Lower lobe of right lung (tissue), 2 donors: ENCODE measurements at regions not wholly inside any gene's neighbourhood (a gene's known extent, or its start where the extent isn't known, plus 50 kb on each side); places are given as distances from the start of the nearest gene placed in this dataset.

Experiments
- ATAC-seq, 2 donors: fragments of 200-7000 bp; cut with Tn5 transposase; one replicate each; pipeline ENCODE4 v1.9.1; 2020 to 2022; ENCODE audit warnings: mild to moderate bottlenecking in 2 of 2, moderate library complexity in 2 of 2
- DNase-seq: peaks from one replicate; pipeline ENCODE4 v3.0.0-alpha.2; 2020
- H3K27ac ChIP-seq: fragments of 200-600 bp; one replicate; pipeline ENCODE4 v1.8.0; 2022
- H3K27me3 ChIP-seq: fragments of 200-600 bp; one replicate; pipeline ENCODE4 v1.8.0; 2022; ENCODE audit warnings: low read depth
- H3K36me3 ChIP-seq: fragments of 200-600 bp; one replicate; pipeline ENCODE4 v1.8.0; 2022; ENCODE audit warnings: mild to moderate bottlenecking
- H3K4me1 ChIP-seq: fragments of 200-600 bp; one replicate; pipeline ENCODE4 v1.8.0; 2022
- H3K4me3 ChIP-seq: fragments of 200-600 bp; one replicate; pipeline ENCODE4 v1.8.0; 2022; ENCODE audit warnings: mild to moderate bottlenecking
- H3K9me3 ChIP-seq: fragments of 200-600 bp; one replicate; pipeline ENCODE4 v1.8.0; 2022
- CTCF ChIP-seq: fragments of 200-600 bp; IDR thresholded peaks from one replicate; pipeline ENCODE4 v1.8.0; 2022; ENCODE audit warnings: antibody characterized with exemption, mild to moderate bottlenecking
- intact Hi-C: fragments of 100-400 bp; cut with DNase I; formaldehyde crosslinking; loops from one replicate; pipeline ENCODE4 v1.11.0; 2022
- donor health status: DM: no; HTN: yes; CAD: no; lungs with severe emphysema.

- Histone ChIP-seq H3K4me3 (no peak overlapping the region), H3K27me3 (no peaks in the 10 kb centered on the region), H3K27ac (no peak overlapping the region), H3K9me3 (no peaks in the 10 kb centered on the region), H3K36me3 (no peaks in the 10 kb centered on the region), H3K4me1 (no peaks in the 10 kb centered on the region)
- no peak for ATAC-seq
- no peak for DNase-seq
- TF ChIP-seq CTCF = no peak
- intact Hi-C loops = no loop called here
Measured at GRCh38 chr6:82712389-82712788, 348.8 kb downstream of the TPBG start.

DNA sequence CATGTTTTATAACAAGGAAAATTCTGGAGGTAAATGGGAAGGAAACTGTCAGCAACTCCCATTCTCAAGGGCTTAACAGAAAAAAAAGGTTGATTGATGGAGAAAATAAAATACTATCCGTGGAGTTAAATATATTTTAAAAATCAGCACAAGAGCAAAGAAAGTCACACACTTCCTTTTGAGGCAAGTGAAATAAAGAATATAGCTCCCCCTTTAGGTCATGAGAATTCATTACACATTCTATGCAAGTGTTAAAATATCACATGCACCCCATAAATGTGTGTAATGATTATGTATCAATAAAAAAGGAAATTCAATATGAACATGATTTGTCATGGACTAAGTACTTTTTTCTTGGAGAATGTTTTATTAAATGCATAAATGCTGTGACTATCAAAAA, 349.2 kb downstream of the TPBG start:
- peak; percentile 29 for TF ChIP-seq CTCF
- Histone ChIP-seq H3K27ac (no peak overlapping the region), H3K9me3 (no peaks in the 10 kb centered on the region), H3K4me1 (no peaks in the 10 kb centered on the region), H3K27me3 (no peaks in the 10 kb centered on the region), H3K4me3 (no peak overlapping the region), H3K36me3 (no peaks in the 10 kb centered on the region)
- DNase-seq = no peak
- intact Hi-C loops = no loop called here
- ATAC-seq = no peak

GRCh38 chr6:82720992-82721391, 344.6 kb downstream of the UBE3D start:
- Histone ChIP-seq H3K4me1 (no peaks in the 10 kb centered on the region), H3K27ac (no peak overlapping the region), H3K4me3 (no peak overlapping the region), H3K36me3 (no peaks in the 10 kb centered on the region), H3K9me3 (no peaks in the 10 kb centered on the region), H3K27me3 (no peaks in the 10 kb centered on the region)
- no peak for ATAC-seq
- DNase-seq = no peak
- intact Hi-C loops = no loop called here
- no peak for TF ChIP-seq CTCF

- Histone ChIP-seq H3K9me3 (no peaks in the 10 kb centered on the region), H3K36me3 (no peaks in the 10 kb centered on the region), H3K27ac (no peak overlapping the region), H3K27me3 (no peaks in the 10 kb centered on the region), H3K4me3 (no peak overlapping the region), H3K4me1 (no peaks in the 10 kb centered on the region)
- no peak for TF ChIP-seq CTCF
- ATAC-seq (no peak), DNase-seq (no peak)
- intact Hi-C loops = no loop called here
Measured at GRCh38 chr6:82735790-82736189, 329.9 kb downstream of the UBE3D start.

DNA sequence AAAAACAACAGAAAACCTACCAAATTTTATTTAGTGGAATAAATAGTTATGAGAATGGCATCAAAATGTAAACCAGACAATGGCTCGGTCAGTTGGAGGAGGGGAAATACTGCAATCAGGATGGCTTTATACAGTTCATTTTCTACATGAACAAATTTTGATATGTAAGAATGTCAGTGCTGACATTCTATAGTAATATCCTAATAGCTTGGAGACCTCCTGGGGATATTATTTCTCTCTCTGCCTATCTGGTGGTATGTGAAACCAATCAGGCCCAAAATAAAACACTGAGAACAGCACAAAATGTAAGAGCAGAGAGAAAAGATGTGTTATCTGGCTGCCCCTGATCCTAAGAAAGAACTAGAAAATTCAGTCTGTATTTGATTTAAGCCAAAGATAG, 327.7 kb downstream of the UBE3D start:
- no peak for DNase-seq
- Histone ChIP-seq H3K4me3 (no peak overlapping the region), H3K9me3 (no peaks in the 10 kb centered on the region), H3K36me3 (no peaks in the 10 kb centered on the region), H3K4me1 (no peaks in the 10 kb centered on the region), H3K27me3 (no peaks in the 10 kb centered on the region), H3K27ac (no peak overlapping the region)
- ATAC-seq = no peak
- intact Hi-C loops = no loop called here
- TF ChIP-seq CTCF = no peak

- intact Hi-C loops = no loop called here
- Histone ChIP-seq H3K4me3 (no peak overlapping the region), H3K4me1 (no peaks in the 10 kb centered on the region), H3K27me3 (no peaks in the 10 kb centered on the region), H3K27ac (no peak overlapping the region), H3K9me3 (no peaks in the 10 kb centered on the region), H3K36me3 (no peaks in the 10 kb centered on the region)
- no peak for DNase-seq
- TF ChIP-seq CTCF = no peak
- no peak for ATAC-seq
Measured at GRCh38 chr6:82738773-82739172, 326.9 kb downstream of the UBE3D start.
